CD14-positive monocyte (primary cell): ENCODE measurements at regions not wholly inside any gene's neighbourhood (a gene's known extent, or its start where the extent isn't known, plus 50 kb on each side); places are given as distances from the start of the nearest gene placed in this dataset.

ENCODE experiments used
- DNase-seq, 3 donors: peaks; one replicate each; pipeline ENCODE4 v3.0.0-alpha.2; 2011 to 2022
- H2AFZ ChIP-seq: 2 replicates; pipeline ENCODE4 v1.6.0; 2012; ENCODE audit warnings: mild to moderate bottlenecking, low read depth, low read length, inconsistent platforms; ENCODE audit not compliant: insufficient read depth, poor library complexity, severe bottlenecking
- H3K27ac ChIP-seq, 2 donors: 1 replicate in 1 of 2; 2 replicates in 1 of 2; pipeline ENCODE4 v1.5.1; 2012 to 2013; ENCODE audit warnings: low read length in 2 of 2, control low read depth in 1 of 2, inconsistent platforms in 1 of 2, low read depth in 1 of 2, mild to moderate bottlenecking in 1 of 2
- H3K27me3 ChIP-seq, 2 donors: one replicate each; pipeline versions ENCODE4 v1.6.0 to v1.6.1; 2011 to 2013; ENCODE audit warnings: low read length in 2 of 2; ENCODE audit not compliant: control insufficient read depth in 2 of 2, insufficient read depth in 2 of 2
- H3K36me3 ChIP-seq, 2 donors: replicated peaks in 1 of 2; 1 replicate in 1 of 2; 2 replicates in 1 of 2; pipeline versions ENCODE4 v1.5.1 to v1.6.1; 2012 to 2013; ENCODE audit warnings: low read length in 2 of 2, control low read depth in 1 of 2, inconsistent platforms in 1 of 2, mild to moderate bottlenecking in 1 of 2; ENCODE audit not compliant: insufficient read depth in 2 of 2, control insufficient read depth in 1 of 2
- H3K4me1 ChIP-seq, 2 donors: 1 replicate in 1 of 2; 2 replicates in 1 of 2; pipeline versions ENCODE4 v1.5.1 to v1.6.1; 2012 to 2013; ENCODE audit warnings: low read length in 2 of 2, control low read depth in 1 of 2, inconsistent platforms in 1 of 2, mild to moderate bottlenecking in 1 of 2, moderate library complexity in 1 of 2; ENCODE audit not compliant: insufficient read depth in 2 of 2, control insufficient read depth in 1 of 2
- H3K4me2 ChIP-seq: replicated peaks from 2 replicates; pipeline ENCODE3; 2012; ENCODE audit warnings: low read length, moderate library complexity, mild to moderate bottlenecking; ENCODE audit not compliant: poor library complexity, severe bottlenecking; ENCODE audit errors: extremely low read depth
- H3K4me3 ChIP-seq, 3 experiments: fragments of 200-600 bp in 1 of 3; sonication (generic) in 1 of 3; replicated peaks in 1 of 3; 1 replicate in 2 of 3; 2 replicates in 1 of 3; pipeline ENCODE4 v1.5.1; 2011 to 2013; ENCODE audit warnings: low read length in 3 of 3, mild to moderate bottlenecking in 3 of 3, control low read depth in 2 of 3, low read depth in 2 of 3, inconsistent platforms in 1 of 3, moderate library complexity in 1 of 3
- H3K79me2 ChIP-seq: 2 replicates; pipeline ENCODE4 v1.6.0; 2012; ENCODE audit warnings: mild to moderate bottlenecking, control low read depth, inconsistent platforms, low read length, moderate library complexity; ENCODE audit not compliant: insufficient read depth
- H3K9ac ChIP-seq: 2 replicates; pipeline ENCODE4 v1.6.0; 2017; ENCODE audit warnings: low read length, mild to moderate bottlenecking; ENCODE audit not compliant: insufficient read depth, poor library complexity, severe bottlenecking
- H3K9me3 ChIP-seq, 2 donors: replicated peaks in 1 of 2; 1 replicate in 1 of 2; 2 replicates in 1 of 2; pipeline versions ENCODE4 v1.5.1 to v1.6.1; 2012 to 2013; ENCODE audit warnings: low read length in 2 of 2, control low read depth in 1 of 2; ENCODE audit not compliant: control insufficient read depth in 1 of 2, insufficient read depth in 1 of 2
- H4K20me1 ChIP-seq: 2 replicates; pipeline ENCODE4 v1.6.0; 2012; ENCODE audit warnings: mild to moderate bottlenecking, low read length, control low read depth, moderate library complexity; ENCODE audit not compliant: insufficient read depth
- H3K27ac Mint-ChIP-seq, 7 donors: one replicate each; pipeline ENCODE4 v1.8.0; 2020; ENCODE audit warnings: mild to moderate bottlenecking in 7 of 7, mixed read lengths in 7 of 7, moderate library complexity in 6 of 7, inconsistent platforms in 2 of 7
- H3K27me3 Mint-ChIP-seq, 3 donors: one replicate each; pipeline ENCODE4 v1.8.0; 2021 to 2022; ENCODE audit warnings: low read depth in 3 of 3, mild to moderate bottlenecking in 3 of 3, mixed read lengths in 3 of 3, moderate library complexity in 3 of 3, inconsistent platforms in 1 of 3
- H3K36me3 Mint-ChIP-seq, 2 donors: one replicate each; pipeline ENCODE4 v1.8.0; 2020; ENCODE audit warnings: mixed read lengths in 2 of 2, inconsistent platforms in 1 of 2, mild to moderate bottlenecking in 1 of 2
- H3K4me1 Mint-ChIP-seq: one replicate; pipeline ENCODE4 v1.8.0; 2020; ENCODE audit warnings: mild to moderate bottlenecking, mixed read lengths
- H3K4me3 Mint-ChIP-seq, 2 donors: one replicate each; pipeline ENCODE4 v1.8.0; 2020; ENCODE audit warnings: mild to moderate bottlenecking in 2 of 2, mixed read lengths in 2 of 2, moderate library complexity in 1 of 2
- H3K9me3 Mint-ChIP-seq, 7 donors: one replicate each; pipeline ENCODE4 v1.8.0; 2020 to 2022; ENCODE audit warnings: mixed read lengths in 7 of 7, mild to moderate bottlenecking in 6 of 7, moderate library complexity in 6 of 7, inconsistent platforms in 2 of 7
- WGBS: methylation state at CpG from one replicate; pipeline ENCODE4 v1.1.5; 2013; ENCODE audit warnings: missing lambda C conversion rate; ENCODE audit not compliant: insufficient coverage; 5-methylcytosine and 5-hydroxymethylcytosine counted together
- intact Hi-C, 2 donors: fragments of 100-400 bp; cut with micrococcal nuclease; formaldehyde crosslinking; loops; one replicate each; pipeline versions ENCODE4 v1.15.0 to v1.15.1; 2023
- TF ChIP-seq, protein P1 (sequence below): fragments of 200-600 bp; IDR thresholded peaks from one replicate; pipeline ENCODE4 v1.8.0; 2022; ENCODE audit warnings: antibody characterized with exemption, mild to moderate bottlenecking

DNA sequence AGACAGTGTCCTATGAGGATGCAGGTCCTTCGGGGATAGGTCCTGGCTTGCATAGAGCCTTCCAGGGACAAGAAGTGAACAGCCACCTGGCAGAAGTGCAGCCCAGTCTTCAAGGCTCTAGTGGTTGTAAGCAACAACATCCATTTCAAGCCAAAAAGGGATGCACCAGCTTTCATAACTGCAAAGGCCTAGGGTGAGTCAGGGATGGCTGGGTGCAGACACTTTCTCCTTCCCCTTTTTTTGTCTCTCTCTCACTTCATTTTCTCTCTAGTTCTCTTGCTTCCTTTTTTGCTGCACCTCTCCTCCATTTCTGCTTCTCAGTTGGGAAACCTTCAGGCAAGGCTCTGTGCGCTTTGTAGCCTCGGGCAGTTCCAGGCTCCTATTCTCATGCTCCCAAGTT is 196.2 kb upstream of the ZNF536 start:
- Mint-ChIP-seq H3K27ac (no peak overlapping the region), H3K4me1 (no peaks in the 10 kb centered on the region), H3K4me3 (no peak overlapping the region), H3K36me3 (no peaks in the 10 kb centered on the region), H3K27me3 (peaks cover 2 to 3% (median 2%) of the 10 kb centered on the region in 3 donors), H3K9me3 (peaks cover 8 to 19% (median 11%) of the 10 kb centered on the region in 7 donors)
- Histone ChIP-seq H3K27me3 (no peaks in the 10 kb centered on the region), H3K36me3 (no peaks in the 10 kb centered on the region), H2AFZ (no peak overlapping the region), H3K9ac (no peak overlapping the region), H3K27ac (no peak overlapping the region), H3K4me3 (no peak overlapping the region), H3K4me2 (no peak overlapping the region), H3K79me2 (no peaks in the 10 kb centered on the region), H4K20me1 (no peaks in the 10 kb centered on the region), H3K9me3 (peaks cover 9 to 13% of the 10 kb centered on the region in 2 donors), H3K4me1 (no peaks in the 10 kb centered on the region)
- no peak for DNase-seq
- WGBS = no CpG with 5 or more reads among the region's 3 CpGs
- intact Hi-C loops = no loop called here
- TF ChIP-seq, protein P1, sequence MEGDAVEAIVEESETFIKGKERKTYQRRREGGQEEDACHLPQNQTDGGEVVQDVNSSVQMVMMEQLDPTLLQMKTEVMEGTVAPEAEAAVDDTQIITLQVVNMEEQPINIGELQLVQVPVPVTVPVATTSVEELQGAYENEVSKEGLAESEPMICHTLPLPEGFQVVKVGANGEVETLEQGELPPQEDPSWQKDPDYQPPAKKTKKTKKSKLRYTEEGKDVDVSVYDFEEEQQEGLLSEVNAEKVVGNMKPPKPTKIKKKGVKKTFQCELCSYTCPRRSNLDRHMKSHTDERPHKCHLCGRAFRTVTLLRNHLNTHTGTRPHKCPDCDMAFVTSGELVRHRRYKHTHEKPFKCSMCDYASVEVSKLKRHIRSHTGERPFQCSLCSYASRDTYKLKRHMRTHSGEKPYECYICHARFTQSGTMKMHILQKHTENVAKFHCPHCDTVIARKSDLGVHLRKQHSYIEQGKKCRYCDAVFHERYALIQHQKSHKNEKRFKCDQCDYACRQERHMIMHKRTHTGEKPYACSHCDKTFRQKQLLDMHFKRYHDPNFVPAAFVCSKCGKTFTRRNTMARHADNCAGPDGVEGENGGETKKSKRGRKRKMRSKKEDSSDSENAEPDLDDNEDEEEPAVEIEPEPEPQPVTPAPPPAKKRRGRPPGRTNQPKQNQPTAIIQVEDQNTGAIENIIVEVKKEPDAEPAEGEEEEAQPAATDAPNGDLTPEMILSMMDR = no peak

DNA sequence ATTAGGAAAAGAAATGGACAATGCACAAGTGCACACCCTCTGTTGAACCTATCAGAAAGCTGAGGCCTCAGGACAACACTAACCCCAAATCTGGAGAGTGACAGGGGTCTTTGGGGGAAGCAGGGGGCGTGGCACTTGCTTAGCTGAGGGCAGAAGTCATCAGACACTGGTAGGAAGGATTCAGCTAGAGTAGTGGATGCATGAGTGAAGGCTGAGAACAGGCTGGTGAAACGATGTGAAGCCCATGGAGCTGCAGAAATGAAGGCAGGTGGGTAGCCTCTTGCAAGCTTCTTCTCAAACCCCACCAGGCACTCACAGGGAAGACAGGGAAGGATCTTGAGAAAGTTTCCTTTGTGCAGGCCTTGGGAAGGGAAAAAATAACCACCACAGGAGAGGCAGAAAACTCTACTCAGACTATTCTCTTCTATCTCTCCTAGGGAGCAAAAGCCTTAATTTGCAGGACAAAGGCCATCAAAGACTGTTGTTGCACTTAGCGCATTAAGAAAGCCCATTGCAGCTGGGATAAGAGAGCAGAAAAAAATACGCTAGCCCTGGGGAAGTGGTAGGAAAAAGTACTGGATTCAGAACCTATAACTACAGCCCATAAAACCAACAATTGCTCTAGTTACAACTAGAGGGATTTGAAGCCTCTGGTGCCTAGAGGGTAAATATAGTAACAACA is 193.3 kb upstream of the ZNF536 start:
- H3K27me3 ChIP-seq = no peaks in the 10 kb centered on the region
- H4K20me1 ChIP-seq = no peaks in the 10 kb centered on the region
- no peaks in the 10 kb centered on the region for H3K36me3 ChIP-seq
- H3K27me3 Mint-ChIP-seq = peaks cover 0 to 3% (median 0%) of the 10 kb centered on the region in 3 donors
- no peak for DNase-seq
- H3K79me2 ChIP-seq = no peaks in the 10 kb centered on the region
- no peak overlapping the region for H3K4me3 ChIP-seq
- no CpG with 5 or more reads among the region's 4 CpGs for WGBS
- no peak overlapping the region for H3K27ac ChIP-seq
- H2AFZ ChIP-seq = no peak overlapping the region
- no peak overlapping the region for H3K4me2 ChIP-seq
- TF ChIP-seq, protein P1 = no peak
- H3K9me3 Mint-ChIP-seq = peaks cover 8 to 28% (median 21%) of the 10 kb centered on the region in 7 donors
- H3K36me3 Mint-ChIP-seq = no peaks in the 10 kb centered on the region
- no peak overlapping the region for H3K27ac Mint-ChIP-seq
- H3K4me1 ChIP-seq = no peaks in the 10 kb centered on the region
- H3K4me1 Mint-ChIP-seq = no peaks in the 10 kb centered on the region
- H3K4me3 Mint-ChIP-seq = no peak overlapping the region
- intact Hi-C loops = no loop called here
- peaks cover 6 to 25% of the 10 kb centered on the region in 2 donors for H3K9me3 ChIP-seq
- no peak overlapping the region for H3K9ac ChIP-seq
